HL-60 (cell line): ENCODE measurements at regions not wholly inside any gene's neighbourhood (a gene's known extent, or its start where the extent isn't known, plus 50 kb on each side); places are given as distances from the start of the nearest gene placed in this dataset.

Experiments
- DNase-seq, 2 experiments: peaks; one replicate each; pipeline ENCODE4 v3.0.0-alpha.2; 2010 to 2020; ENCODE audit warnings: low read depth in 1 of 2, low spot score in 1 of 2
- H3K27ac ChIP-seq: fragments of 250-450 bp; sonication (Bioruptor Pico); replicated peaks from 2 replicates; pipeline ENCODE4 v1.5.1; 2020; ENCODE audit warnings: mild to moderate bottlenecking, moderate library complexity
- H3K27me3 ChIP-seq: fragments of 250-450 bp; sonication (Bioruptor Pico); 2 replicates; pipeline ENCODE4 v1.5.1; 2021; ENCODE audit warnings: mild to moderate bottlenecking, moderate library complexity; ENCODE audit not compliant: insufficient read depth, poor library complexity, severe bottlenecking
- H3K4me3 ChIP-seq: replicated peaks from 2 replicates; pipeline ENCODE4 v1.5.1; 2011; ENCODE audit warnings: mild to moderate bottlenecking, control low read depth, low read length; ENCODE audit not compliant: insufficient read depth
- CTCF ChIP-seq: IDR thresholded peaks from one replicate; pipeline ENCODE4 v1.5.1; 2011; ENCODE audit warnings: low read length, control low read depth, inconsistent platforms; ENCODE audit not compliant: insufficient read depth
- GABPA ChIP-seq: IDR thresholded peaks from 2 replicates; pipeline ENCODE4 v1.6.1; 2012; ENCODE audit warnings: low read depth
- POLR2AphosphoS5 ChIP-seq: IDR thresholded peaks from 2 replicates; pipeline ENCODE4 v1.6.1; 2012; ENCODE audit warnings: low read depth
- REST ChIP-seq: IDR thresholded peaks from 2 replicates; pipeline ENCODE4 v1.6.1; 2012; ENCODE audit warnings: low read depth; ENCODE audit not compliant: insufficient replicate concordance
- SPI1 ChIP-seq: IDR thresholded peaks from 2 replicates; pipeline ENCODE4 v1.6.1; 2012; ENCODE audit warnings: low read depth, mild to moderate bottlenecking, borderline replicate concordance

GRCh38 chr20:7399575-7399974, 540.7 kb downstream of the HAO1 start:
- H3K4me3 ChIP-seq: no peak overlapping the region
- no peak for DNase-seq
- peaks cover 18% of the 10 kb centered on the region for H3K27me3 ChIP-seq
- no peak overlapping the region for H3K27ac ChIP-seq
- TF ChIP-seq REST (no peak), GABPA (no peak), SPI1 (no peak), POLR2AphosphoS5 (no peak), CTCF (no peak)

GRCh38 chr20:7406671-7407070, 533.6 kb downstream of the HAO1 start:
- no peak for DNase-seq
- TF ChIP-seq POLR2AphosphoS5: no peak
- no peak for TF ChIP-seq SPI1
- no peak for TF ChIP-seq REST
- no peak for TF ChIP-seq GABPA
- no peak for TF ChIP-seq CTCF

GRCh38 chr20:7410150-7410549, 530.1 kb downstream of the HAO1 start:
- Histone ChIP-seq H3K27ac (no peak overlapping the region), H3K27me3 (no peaks in the 10 kb centered on the region), H3K4me3 (no peak overlapping the region)
- DNase-seq: no peak
- TF ChIP-seq GABPA (no peak), POLR2AphosphoS5 (no peak), REST (no peak), CTCF (no peak), SPI1 (no peak)

More at GRCh38 chr20:7406671-7407070, 533.6 kb downstream of the HAO1 start:
- Histone ChIP-seq H3K4me3 (no peak overlapping the region), H3K27ac (no peak overlapping the region), H3K27me3 (no peaks in the 10 kb centered on the region)
